NT2/D1 (cell line): ENCODE measurements at regions not wholly inside any gene's neighbourhood (a gene's known extent, or its start where the extent isn't known, plus 50 kb on each side); places are given as distances from the start of the nearest gene placed in this dataset.

ENCODE experiments used
- SUZ12 ChIP-seq: IDR thresholded peaks from 2 replicates; pipeline ENCODE4 v1.6.1; 2011; ENCODE audit not compliant: insufficient read length, insufficient read depth; ENCODE audit errors: extremely low read depth
- YY1 ChIP-seq: IDR thresholded peaks from 2 replicates; pipeline ENCODE4 v1.6.1; 2011; ENCODE audit not compliant: insufficient read length, insufficient read depth
- ZNF274 ChIP-seq: IDR thresholded peaks from 2 replicates; pipeline ENCODE4 v1.6.1; 2011; ENCODE audit warnings: mild to moderate bottlenecking, low read depth, low read length

DNA sequence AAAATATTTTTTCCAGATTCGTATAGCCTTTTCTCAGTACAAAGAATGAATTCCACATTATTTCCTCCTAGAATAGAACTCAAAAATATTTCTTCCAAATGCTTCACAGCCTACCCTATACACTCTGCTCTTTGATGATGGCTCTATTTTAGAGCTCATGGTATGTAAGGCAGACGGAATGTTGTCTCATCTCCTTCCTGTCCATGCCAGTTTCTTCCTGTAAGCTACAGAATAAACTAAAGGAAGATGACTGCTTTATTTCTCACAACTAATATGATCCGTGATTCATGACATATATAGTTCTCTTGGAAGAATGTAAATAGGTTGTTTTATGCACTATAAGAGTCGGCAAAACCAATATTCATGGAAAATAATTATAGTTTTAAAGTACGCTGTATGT lies 723.1 kb downstream of the CDH11 start:
- no peak for TF ChIP-seq YY1
- TF ChIP-seq ZNF274 = no peak
- no peak for TF ChIP-seq SUZ12
